ENCODE measurements at regions not wholly inside any gene's neighbourhood (a gene's known extent, or its start where the extent isn't known, plus 50 kb on each side); places are given as distances from the start of the nearest gene placed in this dataset.

DNA sequence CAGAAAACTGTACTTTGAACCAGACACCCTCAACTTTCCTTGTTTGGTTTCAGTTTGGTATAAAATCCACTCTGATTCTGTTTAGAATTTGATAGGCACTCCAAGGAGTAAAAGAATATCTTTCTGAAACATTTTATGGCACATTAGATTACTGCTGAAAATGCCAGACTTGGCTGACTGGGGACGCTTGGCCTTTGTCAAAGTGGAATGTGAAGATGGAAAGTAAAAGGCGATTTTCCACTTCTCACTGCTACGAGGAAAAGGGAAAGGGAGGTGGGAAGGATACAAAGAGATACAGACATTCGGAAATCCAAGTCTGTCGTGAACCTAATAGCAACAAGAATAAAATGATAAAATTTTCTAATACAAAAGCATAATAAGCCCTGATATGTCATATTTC, 203.9 kb downstream of the DMRT2 start:
- Histone ChIP-seq H3K4me1 (no peaks in the 10 kb centered on the region), H3K27ac (no peak overlapping the region), H3K27me3 (ENCODE audit: control insufficient read depth, insufficient read depth, low read length) (no peaks in the 10 kb centered on the region), H3K36me3 (ENCODE audit: control insufficient read depth, insufficient read depth, low read length) (no peaks in the 10 kb centered on the region), H3K9ac (no peak overlapping the region), H3K4me3 (ENCODE audit: low read depth, low read length) (no peak overlapping the region), H3K4me2 (ENCODE audit: low read length) (no peak overlapping the region), H3K9me3 (ENCODE audit: control insufficient read depth, low read length) (no peaks in the 10 kb centered on the region), H3K79me2 (no peaks in the 10 kb centered on the region), H2AFZ (no peak overlapping the region)
- TF ChIP-seq, protein P1, sequence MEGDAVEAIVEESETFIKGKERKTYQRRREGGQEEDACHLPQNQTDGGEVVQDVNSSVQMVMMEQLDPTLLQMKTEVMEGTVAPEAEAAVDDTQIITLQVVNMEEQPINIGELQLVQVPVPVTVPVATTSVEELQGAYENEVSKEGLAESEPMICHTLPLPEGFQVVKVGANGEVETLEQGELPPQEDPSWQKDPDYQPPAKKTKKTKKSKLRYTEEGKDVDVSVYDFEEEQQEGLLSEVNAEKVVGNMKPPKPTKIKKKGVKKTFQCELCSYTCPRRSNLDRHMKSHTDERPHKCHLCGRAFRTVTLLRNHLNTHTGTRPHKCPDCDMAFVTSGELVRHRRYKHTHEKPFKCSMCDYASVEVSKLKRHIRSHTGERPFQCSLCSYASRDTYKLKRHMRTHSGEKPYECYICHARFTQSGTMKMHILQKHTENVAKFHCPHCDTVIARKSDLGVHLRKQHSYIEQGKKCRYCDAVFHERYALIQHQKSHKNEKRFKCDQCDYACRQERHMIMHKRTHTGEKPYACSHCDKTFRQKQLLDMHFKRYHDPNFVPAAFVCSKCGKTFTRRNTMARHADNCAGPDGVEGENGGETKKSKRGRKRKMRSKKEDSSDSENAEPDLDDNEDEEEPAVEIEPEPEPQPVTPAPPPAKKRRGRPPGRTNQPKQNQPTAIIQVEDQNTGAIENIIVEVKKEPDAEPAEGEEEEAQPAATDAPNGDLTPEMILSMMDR (IDR thresholded peaks at IDR 0.05), result no peak

DNA sequence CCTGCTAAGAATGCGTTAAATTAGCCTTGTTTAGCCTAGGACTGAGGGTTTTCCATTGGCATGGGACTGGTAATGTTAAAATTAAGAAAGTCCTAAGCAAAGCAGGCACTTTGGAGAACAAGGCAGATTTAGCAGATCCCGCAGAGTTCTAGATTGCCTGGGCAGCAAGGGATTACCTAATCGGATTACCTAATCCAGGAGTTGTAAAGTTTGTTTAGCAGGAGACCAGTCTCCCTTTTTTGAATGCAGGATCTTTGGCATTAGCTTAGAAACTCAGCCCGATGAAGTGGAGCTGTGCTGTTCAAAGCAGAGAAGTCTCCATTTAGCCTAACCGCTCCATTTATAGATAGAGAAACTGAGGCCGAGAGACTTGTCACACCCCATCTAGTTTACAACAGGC, 206.0 kb downstream of the DMRT2 start:
- H3K9ac ChIP-seq, result no peak overlapping the region
- no peaks in the 10 kb centered on the region for H3K4me1 ChIP-seq
- H2AFZ ChIP-seq, result no peak overlapping the region
- H3K36me3 ChIP-seq (ENCODE audit: control insufficient read depth, insufficient read depth, low read length), result no peaks in the 10 kb centered on the region
- no peaks in the 10 kb centered on the region for H3K27me3 ChIP-seq (ENCODE audit: control insufficient read depth, insufficient read depth, low read length)
- H3K79me2 ChIP-seq, result no peaks in the 10 kb centered on the region
- H3K4me2 ChIP-seq (ENCODE audit: low read length), result no peak overlapping the region
- TF ChIP-seq, protein P1 (IDR thresholded peaks at IDR 0.05), result no peak
- no peaks in the 10 kb centered on the region for H3K9me3 ChIP-seq (ENCODE audit: control insufficient read depth, low read length)
- H3K27ac ChIP-seq, result no peak overlapping the region
- H3K4me3 ChIP-seq (ENCODE audit: low read depth, low read length), result no peak overlapping the region

DNA sequence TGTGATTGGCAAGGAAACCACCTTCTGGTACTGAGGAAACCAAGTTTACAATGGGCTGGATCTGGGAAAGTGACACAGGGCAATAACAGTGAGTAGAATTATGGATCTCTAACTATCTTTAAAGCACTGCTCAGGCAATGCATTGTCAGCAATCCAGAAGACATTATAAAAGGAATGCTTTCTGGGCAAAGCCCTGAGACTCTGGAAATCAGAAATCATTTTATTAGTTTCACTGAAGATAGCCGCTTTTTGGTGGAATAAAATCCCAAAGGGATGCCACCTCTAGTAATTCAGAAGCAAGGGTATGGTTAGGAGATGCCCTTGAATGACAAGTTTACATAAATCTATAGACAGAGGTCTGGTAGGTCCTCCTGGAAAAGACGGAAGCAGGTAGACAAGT, 211.1 kb downstream of the DMRT2 start:
- no peaks in the 10 kb centered on the region for H3K36me3 ChIP-seq (ENCODE audit: control insufficient read depth, insufficient read depth, low read length)
- H3K27me3 ChIP-seq (ENCODE audit: control insufficient read depth, insufficient read depth, low read length), result no peaks in the 10 kb centered on the region
- H3K9me3 ChIP-seq (ENCODE audit: control insufficient read depth, low read length), result no peaks in the 10 kb centered on the region
- no peak overlapping the region for H2AFZ ChIP-seq
- H3K9ac ChIP-seq, result no peak overlapping the region
- TF ChIP-seq, protein P1 (IDR thresholded peaks at IDR 0.05), result no peak
- H3K27ac ChIP-seq, result no peak overlapping the region
- no peak overlapping the region for H3K4me2 ChIP-seq (ENCODE audit: low read length)
- H3K4me3 ChIP-seq (ENCODE audit: low read depth, low read length), result no peak overlapping the region
- H3K4me1 ChIP-seq, result no peaks in the 10 kb centered on the region
- no peaks in the 10 kb centered on the region for H3K79me2 ChIP-seq

DNA sequence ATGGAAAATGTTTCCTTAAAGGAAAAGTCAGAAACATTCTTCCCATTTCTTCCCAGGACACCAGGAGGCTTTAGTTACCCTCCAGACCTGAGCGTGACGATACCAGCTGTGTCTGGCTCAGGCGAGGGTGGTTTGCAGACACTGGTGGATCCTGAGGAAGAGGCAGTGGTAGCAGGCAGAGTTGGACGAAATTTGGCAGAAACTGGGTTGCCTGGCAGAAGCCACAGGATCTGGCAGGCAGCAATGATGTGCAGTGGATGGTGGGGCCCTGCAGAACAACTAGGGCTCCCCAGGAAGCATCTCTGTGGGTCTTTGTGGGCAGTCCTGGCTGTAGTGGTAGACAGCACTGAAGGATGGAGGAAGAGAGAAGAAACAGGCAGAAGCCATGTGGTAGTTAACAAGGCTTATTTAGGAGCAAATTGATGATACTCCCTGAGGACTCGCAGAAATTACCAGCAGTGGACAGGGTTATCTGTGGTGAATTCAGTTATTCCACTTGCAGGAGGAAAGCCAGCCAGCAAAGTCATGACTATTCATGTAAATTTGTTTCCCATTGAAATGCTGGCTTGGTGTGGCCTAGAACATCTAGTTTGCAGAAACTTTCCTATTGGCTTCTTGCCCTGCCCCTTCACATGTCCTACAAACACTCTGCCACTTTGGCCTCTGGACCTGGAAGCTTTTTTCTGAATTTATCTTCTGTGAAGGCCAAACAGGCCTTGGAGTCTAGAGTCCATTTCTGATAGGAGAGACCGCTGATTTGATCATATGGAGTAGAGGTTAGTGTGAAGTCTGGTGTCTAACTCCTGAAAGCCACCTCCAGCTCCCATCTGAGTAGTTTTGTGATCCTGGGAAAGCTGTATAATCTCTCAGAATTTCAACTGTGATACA, 212.0 kb downstream of the DMRT2 start:
- no peaks in the 10 kb centered on the region for H3K36me3 ChIP-seq (ENCODE audit: control insufficient read depth, insufficient read depth, low read length)
- no peaks in the 10 kb centered on the region for H3K27me3 ChIP-seq (ENCODE audit: control insufficient read depth, insufficient read depth, low read length)
- H3K27ac ChIP-seq, result no peak overlapping the region
- H3K4me1 ChIP-seq, result no peaks in the 10 kb centered on the region
- H3K9ac ChIP-seq, result no peak overlapping the region
- TF ChIP-seq, protein P1 (IDR thresholded peaks at IDR 0.05), result no peak
- H3K4me2 ChIP-seq (ENCODE audit: low read length), result no peak overlapping the region
- no peak overlapping the region for H2AFZ ChIP-seq
- H3K9me3 ChIP-seq (ENCODE audit: control insufficient read depth, low read length), result no peaks in the 10 kb centered on the region
- no peak overlapping the region for H3K4me3 ChIP-seq (ENCODE audit: low read depth, low read length)
- H3K79me2 ChIP-seq, result no peaks in the 10 kb centered on the region

DNA sequence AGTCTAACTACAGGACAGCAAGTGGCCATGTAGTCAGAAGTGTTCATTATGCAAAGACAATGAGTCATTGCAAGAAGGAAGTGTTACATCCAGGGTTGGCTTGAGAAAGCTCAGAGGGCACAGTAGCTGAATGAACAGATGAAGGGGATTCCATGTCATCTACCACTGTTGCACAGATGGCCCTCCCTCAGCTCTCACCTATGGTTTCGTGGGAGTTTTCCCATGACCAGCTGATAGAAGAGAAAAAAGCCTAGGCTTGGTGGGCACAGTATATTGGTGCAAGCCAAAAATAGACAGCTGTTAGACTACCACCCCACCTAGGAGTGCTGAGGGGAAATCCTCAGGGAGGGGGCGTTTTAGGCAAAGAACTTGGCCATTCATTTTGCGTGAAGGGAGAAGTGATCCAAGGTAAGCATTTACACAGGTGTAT, 217.0 kb downstream of the DMRT2 start:
- no peaks in the 10 kb centered on the region for H3K4me1 ChIP-seq
- no peak overlapping the region for H3K27ac ChIP-seq
- H3K9me3 ChIP-seq (ENCODE audit: control insufficient read depth, low read length), result no peaks in the 10 kb centered on the region
- no peaks in the 10 kb centered on the region for H3K79me2 ChIP-seq
- H3K9ac ChIP-seq, result no peak overlapping the region
- no peak overlapping the region for H3K4me3 ChIP-seq (ENCODE audit: low read depth, low read length)
- TF ChIP-seq, protein P1 (IDR thresholded peaks at IDR 0.05), result no peak
- H2AFZ ChIP-seq, result no peak overlapping the region
- H3K36me3 ChIP-seq (ENCODE audit: control insufficient read depth, insufficient read depth, low read length), result no peaks in the 10 kb centered on the region
- no peaks in the 10 kb centered on the region for H3K27me3 ChIP-seq (ENCODE audit: control insufficient read depth, insufficient read depth, low read length)
- H3K4me2 ChIP-seq (ENCODE audit: low read length), result no peak overlapping the region

Data from parathyroid adenoma (tissue), 2 donors.